ENCODE measurements at regions not wholly inside any gene's neighbourhood (a gene's known extent, or its start where the extent isn't known, plus 50 kb on each side); places are given as distances from the start of the nearest gene placed in this dataset.

DNA sequence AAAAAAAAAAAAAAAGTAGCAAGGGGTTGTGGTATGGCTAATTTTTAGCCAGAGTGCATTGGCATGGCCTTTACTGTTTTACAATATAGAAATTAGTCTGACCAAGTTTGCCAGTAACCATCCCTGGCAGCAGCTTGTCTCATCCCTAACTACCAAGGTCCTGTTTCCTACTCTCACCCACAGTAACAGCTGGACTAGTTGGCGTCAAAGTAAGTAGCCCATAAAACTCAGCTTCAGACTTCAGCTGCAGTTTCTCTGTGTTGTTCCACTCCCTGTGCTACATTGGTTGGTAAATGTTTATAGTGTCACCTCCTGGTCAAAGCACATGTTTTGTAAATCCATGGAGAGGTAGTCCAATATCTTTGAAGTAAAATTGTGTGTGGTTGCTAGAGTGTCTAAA lies 691.3 kb downstream of the ZPLD1 start:
- no peak for TF ChIP-seq CTCF (IDR thresholded peaks at IDR 0.05; ENCODE audit: insufficient read depth, low read length)
- TF ChIP-seq POLR2AphosphoS5 (IDR thresholded peaks at IDR 0.05; ENCODE audit: low read depth) = no peak
- no peak for TF ChIP-seq GABPA (IDR thresholded peaks at IDR 0.05; ENCODE audit: low read depth)

Measured in HL-60 (cell line).